Common myeloid progenitor, CD34-positive (primary cell): ENCODE measurements at regions not wholly inside any gene's neighbourhood (a gene's known extent, or its start where the extent isn't known, plus 50 kb on each side); places are given as distances from the start of the nearest gene placed in this dataset.

Source experiments
- CTCF ChIA-PET: fragments of 350-600 bp; sonication (Branson Sonifier 250); formaldehyde crosslinking; loops from one replicate; lab custom pipeline; 2021; ENCODE audit warnings: antibody characterized with exemption; lab: Charles Lee
- POLR2A ChIA-PET: fragments of 350-600 bp; sonication (Branson Sonifier 250); formaldehyde crosslinking; loops from one replicate; lab custom pipeline; 2021; ENCODE audit warnings: antibody characterized with exemption; lab: Charles Lee
- DNase-seq, 3 donors: peaks; one replicate each; pipeline versions ENCODE4 v3.0.0 to v3.0.0-alpha.2; 2013
- H3K27ac ChIP-seq, 2 experiments: 1 replicate in 1 of 2; 2 replicates in 1 of 2; pipeline ENCODE4 v1.7.0; 2013; ENCODE audit warnings: inconsistent platforms in 2 of 2, low read length in 2 of 2, mild to moderate bottlenecking in 2 of 2, low read depth in 1 of 2, moderate library complexity in 1 of 2; ENCODE audit not compliant: severe bottlenecking in 2 of 2, insufficient read depth in 1 of 2, poor library complexity in 1 of 2
- H3K27me3 ChIP-seq, 5 experiments: replicated peaks in 2 of 5; 1 replicate in 3 of 5; 2 replicates in 2 of 5; pipeline versions ENCODE4 v1.6.1 to v1.7.0; 2013; ENCODE audit warnings: low read length in 4 of 5, mild to moderate bottlenecking in 2 of 5, moderate library complexity in 2 of 5, inconsistent platforms in 1 of 5; ENCODE audit not compliant: insufficient read depth in 5 of 5, control insufficient read depth in 4 of 5
- H3K36me3 ChIP-seq, 4 experiments: 1 replicate in 2 of 4; 2 replicates in 2 of 4; pipeline versions ENCODE4 v1.6.1 to v1.7.0; 2013; ENCODE audit warnings: low read length in 3 of 4, control low read depth in 1 of 4, mild to moderate bottlenecking in 1 of 4; ENCODE audit not compliant: control insufficient read depth in 4 of 4, insufficient read depth in 4 of 4
- H3K4me1 ChIP-seq, 4 experiments: 1 replicate in 3 of 4; 2 replicates in 1 of 4; pipeline versions ENCODE4 v1.6.1 to v1.7.1; 2013; ENCODE audit warnings: low read length in 3 of 4, mild to moderate bottlenecking in 3 of 4, control low read depth in 1 of 4, inconsistent platforms in 1 of 4, moderate library complexity in 1 of 4; ENCODE audit not compliant: control insufficient read depth in 4 of 4, insufficient read depth in 4 of 4; ENCODE audit errors: control extremely low read depth in 1 of 4
- H3K4me3 ChIP-seq, 7 experiments: 1 replicate in 4 of 7; 2 replicates in 3 of 7; pipeline versions ENCODE4 v1.5.1 to v1.7.0; 2013; ENCODE audit warnings: mild to moderate bottlenecking in 7 of 7, low read length in 6 of 7, moderate library complexity in 6 of 7, inconsistent platforms in 2 of 7, low read depth in 2 of 7, control low read depth in 1 of 7; ENCODE audit not compliant: insufficient read depth in 4 of 7, control insufficient read depth in 1 of 7; ENCODE audit errors: extremely low read depth in 1 of 7
- H3K9me3 ChIP-seq, 5 experiments: 1 replicate in 4 of 5; 2 replicates in 1 of 5; pipeline versions ENCODE4 v1.6.1 to v1.7.1; 2013; ENCODE audit warnings: low read length in 4 of 5, mild to moderate bottlenecking in 2 of 5, inconsistent platforms in 1 of 5, low read depth in 1 of 5, moderate library complexity in 1 of 5; ENCODE audit not compliant: control insufficient read depth in 4 of 5, insufficient read depth in 2 of 5; ENCODE audit errors: control extremely low read depth in 1 of 5
- WGBS: methylation state at CpG from one replicate; pipeline ENCODE4 v1.1.5; 2013; ENCODE audit not compliant: insufficient coverage; 5-methylcytosine and 5-hydroxymethylcytosine counted together

GRCh38 chr16:63975669-63976068, 1146.2 kb downstream of the CDH11 start:
- POLR2A ChIA-PET: no interaction called here

GRCh38 chr16:63967966-63968365, 1153.9 kb downstream of the CDH11 start:
- CTCF ChIA-PET: interaction anchor here (0.6 kb wide), 1 partner anchor 506 kb away, joined by 3 read pairs; no protein-coding TSS in a partner anchor

More at GRCh38 chr16:63975669-63976068, 1146.2 kb downstream of the CDH11 start:
- H3K27ac ChIP-seq: no peak overlapping the region
- WGBS: 100% methylated on average over 2 of the region's 3 CpGs
- no peak for DNase-seq
- no peaks in the 10 kb centered on the region for H3K27me3 ChIP-seq
- no peaks in the 10 kb centered on the region for H3K4me1 ChIP-seq
- CTCF ChIA-PET: no interaction called here
- H3K4me3 ChIP-seq: no peak overlapping the region
- H3K36me3 ChIP-seq: no peaks in the 10 kb centered on the region
- no peaks in the 10 kb centered on the region for H3K9me3 ChIP-seq

GRCh38 chr16:63960321-63960720, 1161.5 kb downstream of the CDH11 start:
- Histone ChIP-seq H3K36me3 (no peaks in the 10 kb centered on the region), H3K27me3 (no peaks in the 10 kb centered on the region), H3K4me1 (no peaks in the 10 kb centered on the region), H3K9me3 (no peaks in the 10 kb centered on the region), H3K4me3 (no peak overlapping the region), H3K27ac (no peak overlapping the region)
- no peak for DNase-seq
- ChIA-PET POLR2A (no interaction called here), CTCF (no interaction called here)

More at GRCh38 chr16:63967966-63968365, 1153.9 kb downstream of the CDH11 start:
- Histone ChIP-seq H3K4me3 (no peak overlapping the region), H3K9me3 (no peaks in the 10 kb centered on the region), H3K27me3 (no peaks in the 10 kb centered on the region), H3K4me1 (no peaks in the 10 kb centered on the region), H3K27ac (no peak overlapping the region), H3K36me3 (no peaks in the 10 kb centered on the region)
- no CpG with 5 or more reads among the region's 1 CpG for WGBS
- POLR2A ChIA-PET: no interaction called here
- no peak for DNase-seq

- no peak overlapping the region for H3K27ac ChIP-seq
- no peak overlapping the region for H3K4me3 ChIP-seq
- no CpG with 5 or more reads among the region's 2 CpGs for whole genome bisulfite sequencing
- no peaks in the 10 kb centered on the region for H3K27me3 ChIP-seq
- H3K36me3 ChIP-seq: no peaks in the 10 kb centered on the region
- H3K9me3 ChIP-seq: no peaks in the 10 kb centered on the region
- CTCF ChIA-PET: no interaction called here
- no peak for DNase-seq
- POLR2A ChIA-PET: no interaction called here
- no peaks in the 10 kb centered on the region for H3K4me1 ChIP-seq
Observed at GRCh38 chr16:63947022-63947421, 1174.8 kb downstream of the CDH11 start.

- no peaks in the 10 kb centered on the region for H3K9me3 ChIP-seq
- no peak for DNase-seq
- CTCF ChIA-PET: no interaction called here
- no peaks in the 10 kb centered on the region for H3K4me1 ChIP-seq
- POLR2A ChIA-PET: no interaction called here
- H3K27ac ChIP-seq: no peak overlapping the region
- H3K36me3 ChIP-seq: no peaks in the 10 kb centered on the region
- H3K4me3 ChIP-seq: no peak overlapping the region
- H3K27me3 ChIP-seq: no peaks in the 10 kb centered on the region
- WGBS: no CpG with 5 or more reads among the region's 1 CpG
Observed at GRCh38 chr16:63945806-63946205, 1176.1 kb downstream of the CDH11 start.

- H3K4me3 ChIP-seq: no peak overlapping the region
- H3K4me1 ChIP-seq: no peaks in the 10 kb centered on the region
- ChIA-PET POLR2A (no interaction called here), CTCF (no interaction called here)
- no peaks in the 10 kb centered on the region for H3K36me3 ChIP-seq
- no peaks in the 10 kb centered on the region for H3K27me3 ChIP-seq
- WGBS: 89% methylated on average over 6 of the region's 6 CpGs
- H3K9me3 ChIP-seq: no peaks in the 10 kb centered on the region
- DNase-seq: no peak
- H3K27ac ChIP-seq: no peak overlapping the region
Observed at GRCh38 chr16:63943566-63943965, 1178.3 kb downstream of the CDH11 start.

GRCh38 chr16:63938661-63939060, 1183.2 kb downstream of the CDH11 start:
- no peaks in the 10 kb centered on the region for H3K9me3 ChIP-seq
- H3K4me1 ChIP-seq: no peaks in the 10 kb centered on the region
- H3K36me3 ChIP-seq: no peaks in the 10 kb centered on the region
- no peak overlapping the region for H3K4me3 ChIP-seq
- no CpG with 5 or more reads among the region's 4 CpGs for WGBS
- H3K27ac ChIP-seq: no peak overlapping the region
- CTCF ChIA-PET: no interaction called here
- no peak for DNase-seq
- POLR2A ChIA-PET: no interaction called here
- no peaks in the 10 kb centered on the region for H3K27me3 ChIP-seq
